ENCODE measurements at regions not wholly inside any gene's neighbourhood (a gene's known extent, or its start where the extent isn't known, plus 50 kb on each side); places are given as distances from the start of the nearest gene placed in this dataset.

DNA sequence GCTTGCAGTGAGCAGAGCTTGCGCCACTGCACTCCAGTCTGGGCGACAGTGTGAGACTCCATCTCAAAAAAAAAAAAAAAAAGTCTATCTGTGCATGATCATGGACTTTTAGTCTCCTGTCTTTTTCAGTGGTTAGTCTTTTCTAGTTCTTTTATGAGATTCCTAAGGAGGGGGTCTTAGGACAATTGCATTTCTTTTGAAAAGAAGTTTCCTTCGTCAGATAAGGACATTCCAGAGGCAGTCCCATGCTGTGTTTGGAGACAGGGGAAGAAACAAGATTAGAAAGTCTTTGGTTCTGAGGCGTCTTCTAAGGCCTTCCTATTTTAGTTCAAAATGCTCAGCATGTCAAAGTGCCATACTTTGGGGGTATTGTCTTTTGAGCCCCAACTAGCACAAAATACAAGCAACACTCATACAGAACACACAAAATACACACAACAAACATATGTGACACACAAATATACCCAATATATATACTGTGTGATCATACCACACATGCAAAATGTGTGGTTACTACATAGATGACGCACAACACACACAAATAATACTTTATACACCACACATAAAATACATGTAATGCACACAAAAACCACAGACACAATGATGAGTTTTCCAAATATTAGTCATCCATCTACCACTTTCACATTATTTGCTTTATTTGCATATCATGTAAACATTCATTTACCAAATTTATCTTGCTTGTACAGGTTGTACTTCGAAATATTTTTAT is 394.5 kb downstream of the SPATA31D1 start:
- intact Hi-C loops (cut with DNase I; ENCODE audit: low total_unique reads) = no loop called here
- 79 to 81% methylated on average over 6 of the region's 6 CpGs for WGBS, 2 donors
- Histone ChIP-seq H3K4me3 (no peak overlapping the region), H3K4me1 (no peaks in the 10 kb centered on the region), H3K27me3 (no peaks in the 10 kb centered on the region), H3K27ac (no peak overlapping the region), H3K9me3 (no peaks in the 10 kb centered on the region), H3K36me3 (ENCODE audit: low read depth, missing control alignments) (no peaks in the 10 kb centered on the region)
- DNase-seq = no peak
- TF ChIP-seq POLR2A (IDR thresholded peaks at IDR 0.05) (no peak), CTCF (IDR thresholded peaks at IDR 0.05) (no peak)

GRCh38 chr9:82385633-82386032 is 397.1 kb downstream of the SPATA31D1 start:
- intact Hi-C loops (cut with DNase I; ENCODE audit: low total_unique reads) = no loop called here
- 75 to 90% methylated on average over 1 of the region's 1 CpG for WGBS, 2 donors

DNA sequence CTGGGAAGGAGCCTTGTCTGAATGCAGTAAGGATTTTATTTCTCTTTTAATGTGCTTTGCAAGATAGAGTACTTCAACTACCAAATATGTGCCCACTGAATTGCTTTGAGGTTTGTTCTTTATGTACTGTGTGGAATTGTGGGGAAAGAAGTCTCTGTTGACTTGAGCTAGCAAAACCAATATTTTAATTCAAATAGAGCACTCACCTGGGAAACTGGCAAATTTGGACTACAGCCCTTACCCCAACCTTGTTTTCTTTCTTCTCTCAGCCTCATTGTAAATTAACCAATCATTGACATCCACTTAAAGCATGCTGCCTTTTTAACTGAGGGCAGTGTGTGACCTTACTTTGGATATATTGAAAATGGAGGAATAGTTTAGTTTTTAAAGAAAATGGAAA is 409.0 kb downstream of the SPATA31D1 start:
- intact Hi-C loops (cut with DNase I; ENCODE audit: low total_unique reads) = no loop called here
- H3K9me3 ChIP-seq = no peaks in the 10 kb centered on the region
- no peak for DNase-seq
- H3K27me3 ChIP-seq = no peaks in the 10 kb centered on the region
- H3K4me3 ChIP-seq = no peak overlapping the region
- no peak for TF ChIP-seq CTCF (IDR thresholded peaks at IDR 0.05)
- TF ChIP-seq POLR2A (IDR thresholded peaks at IDR 0.05) = no peak
- no peaks in the 10 kb centered on the region for H3K4me1 ChIP-seq
- no peaks in the 10 kb centered on the region for H3K36me3 ChIP-seq (ENCODE audit: low read depth, missing control alignments)
- H3K27ac ChIP-seq = no peak overlapping the region

More at GRCh38 chr9:82385633-82386032, 397.1 kb downstream of the SPATA31D1 start:
- TF ChIP-seq CTCF (IDR thresholded peaks at IDR 0.05) (no peak), POLR2A (IDR thresholded peaks at IDR 0.05) (no peak)
- H3K9me3 ChIP-seq = no peaks in the 10 kb centered on the region
- no peaks in the 10 kb centered on the region for H3K4me1 ChIP-seq
- no peak for DNase-seq
- no peak overlapping the region for H3K4me3 ChIP-seq
- H3K36me3 ChIP-seq (ENCODE audit: low read depth, missing control alignments) = no peaks in the 10 kb centered on the region
- no peaks in the 10 kb centered on the region for H3K27me3 ChIP-seq
- no peak overlapping the region for H3K27ac ChIP-seq

DNA sequence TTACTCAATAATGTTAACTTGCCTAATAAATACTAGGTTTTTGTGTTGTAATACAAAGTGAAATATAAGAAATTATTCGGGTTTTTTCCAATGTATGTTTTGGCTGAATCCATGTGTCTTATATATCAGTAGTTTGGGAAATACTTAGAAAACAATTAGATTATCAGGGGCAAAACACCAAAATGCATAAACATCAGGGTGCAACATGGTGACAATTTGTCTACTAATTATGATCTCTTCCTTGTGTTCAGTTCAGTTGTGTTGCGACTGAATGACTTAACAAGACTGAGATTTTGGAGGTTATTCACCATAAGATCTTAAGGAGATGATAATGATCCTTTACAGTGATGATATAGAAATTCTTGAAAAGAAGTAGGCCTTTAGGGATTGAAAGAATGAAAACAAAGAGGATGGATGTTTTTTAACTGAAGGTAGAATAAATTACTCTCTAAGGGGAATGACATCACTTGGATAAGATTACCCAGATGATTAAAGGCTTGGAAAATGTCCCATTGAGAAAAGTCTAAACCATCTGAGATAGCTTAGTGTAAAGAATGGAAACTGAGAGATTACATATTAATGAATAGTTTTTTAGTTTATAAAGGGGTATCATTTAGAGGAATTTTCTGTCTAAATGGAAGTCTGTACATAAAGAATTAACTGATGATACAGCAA is 415.8 kb downstream of the SPATA31D1 start:
- intact Hi-C loops (cut with DNase I; ENCODE audit: low total_unique reads) = no loop called here
- TF ChIP-seq CTCF (IDR thresholded peaks at IDR 0.05) (no peak), POLR2A (IDR thresholded peaks at IDR 0.05) (no peak)
- Histone ChIP-seq H3K4me3 (no peak overlapping the region), H3K27me3 (no peaks in the 10 kb centered on the region), H3K36me3 (ENCODE audit: low read depth, missing control alignments) (no peaks in the 10 kb centered on the region), H3K27ac (no peak overlapping the region), H3K4me1 (no peaks in the 10 kb centered on the region), H3K9me3 (no peaks in the 10 kb centered on the region)
- no peak for DNase-seq
- WGBS, 2 donors = 67 to 91% methylated on average over 2 of the region's 2 CpGs

GRCh38 chr9:82404881-82405280 is 416.3 kb downstream of the SPATA31D1 start:
- H3K9me3 ChIP-seq = no peaks in the 10 kb centered on the region
- no peak overlapping the region for H3K27ac ChIP-seq
- DNase-seq = no peak
- H3K36me3 ChIP-seq (ENCODE audit: low read depth, missing control alignments) = no peaks in the 10 kb centered on the region
- no peak overlapping the region for H3K4me3 ChIP-seq
- TF ChIP-seq CTCF (IDR thresholded peaks at IDR 0.05) (no peak), POLR2A (IDR thresholded peaks at IDR 0.05) (no peak)
- intact Hi-C loops (cut with DNase I; ENCODE audit: low total_unique reads) = no loop called here
- H3K4me1 ChIP-seq = no peaks in the 10 kb centered on the region
- no peaks in the 10 kb centered on the region for H3K27me3 ChIP-seq
- WGBS, 2 donors = 28 to 41% methylated on average over 4 of the region's 4 CpGs

Measured in testis (tissue), 2 donors.